ENCODE measurements at regions not wholly inside any gene's neighbourhood (a gene's known extent, or its start where the extent isn't known, plus 50 kb on each side); places are given as distances from the start of the nearest gene placed in this dataset.

- no peak for TF ChIP-seq ZFP30 (CRISPR knock-in tag; IDR thresholded peaks at IDR 0.05)
- no peak for TF ChIP-seq CSDC2 (CRISPR knock-in tag; IDR thresholded peaks at IDR 0.05)
Measured at GRCh38 chr6:73969971-73970970, 274.3 kb downstream of the CD109 start.

Data from SK-N-SH treated with all-trans-retinoic acid at 6 μM for 48 hours (cell line).